ENCODE measurements at regions not wholly inside any gene's neighbourhood (a gene's known extent, or its start where the extent isn't known, plus 50 kb on each side); places are given as distances from the start of the nearest gene placed in this dataset.
"Not testable (repeated sequence)": the region's sequence is repeated elsewhere in the genome, so short reads cannot be mapped to it uniquely, and the experiment has no call there.

- ATAC-seq, result not testable (repeated sequence)
Measured at GRCh38 chr21:27930108-27930767, 963.4 kb upstream of the ADAMTS5 start.

GRCh38 chr21:27929179-27929578 lies 962.3 kb upstream of the ADAMTS5 start:
- not testable (repeated sequence) for ATAC-seq

- not testable (repeated sequence) for ATAC-seq
Measured at GRCh38 chr21:27928534-27929115, 961.7 kb upstream of the ADAMTS5 start.

GRCh38 chr21:27921421-27921820 lies 954.5 kb upstream of the ADAMTS5 start:
- ATAC-seq, result not testable (repeated sequence)

- not testable (repeated sequence) for ATAC-seq
Measured at GRCh38 chr21:27917966-27918365, 951.1 kb upstream of the ADAMTS5 start.

GRCh38 chr21:27916326-27916725 lies 949.4 kb upstream of the ADAMTS5 start:
- not testable (repeated sequence) for ATAC-seq

- ATAC-seq, result not testable (repeated sequence)
Measured at GRCh38 chr21:27912133-27912532, 945.2 kb upstream of the ADAMTS5 start.

GRCh38 chr21:27909487-27909886 lies 942.6 kb upstream of the ADAMTS5 start:
- ATAC-seq, result not testable (repeated sequence)

GRCh38 chr21:27908816-27909215 lies 941.9 kb upstream of the ADAMTS5 start:
- not testable (repeated sequence) for ATAC-seq

GRCh38 chr21:27902904-27903303 lies 936.0 kb upstream of the ADAMTS5 start:
- ATAC-seq, result not testable (repeated sequence)

- not testable (repeated sequence) for ATAC-seq
Measured at GRCh38 chr21:27893619-27894018, 926.7 kb upstream of the ADAMTS5 start.

- ATAC-seq, result not testable (repeated sequence)
Measured at GRCh38 chr21:27891495-27891894, 924.6 kb upstream of the ADAMTS5 start.

- ATAC-seq, result not testable (repeated sequence)
Measured at GRCh38 chr21:27887808-27888455, 921.0 kb upstream of the ADAMTS5 start.

GRCh38 chr21:27885296-27885711 lies 918.4 kb upstream of the ADAMTS5 start:
- ATAC-seq, result no peak

- not testable (repeated sequence) for ATAC-seq
Measured at GRCh38 chr21:27881331-27881730, 914.4 kb upstream of the ADAMTS5 start.

- ATAC-seq, result not testable (repeated sequence)
Measured at GRCh38 chr21:27872411-27872810, 905.5 kb upstream of the ADAMTS5 start.

- ATAC-seq, result not testable (repeated sequence)
Measured at GRCh38 chr21:27870755-27871154, 903.9 kb upstream of the ADAMTS5 start.

GRCh38 chr21:27860314-27860955 lies 893.5 kb upstream of the ADAMTS5 start:
- ATAC-seq, result not testable (repeated sequence)

GRCh38 chr21:27858053-27858825 lies 891.4 kb upstream of the ADAMTS5 start:
- not testable (repeated sequence) for ATAC-seq

GRCh38 chr21:27856988-27857387 lies 890.1 kb upstream of the ADAMTS5 start:
- ATAC-seq, result not testable (repeated sequence)

- ATAC-seq, result no peak
Measured at GRCh38 chr21:27841084-27841672, 874.3 kb upstream of the ADAMTS5 start.

- ATAC-seq, result no peak
Measured at GRCh38 chr21:27840262-27840661, 873.4 kb upstream of the ADAMTS5 start.

Measured in esophagus mucosa (tissue), 1 donor.